Panc1 (cell line): ENCODE measurements at regions not wholly inside any gene's neighbourhood (a gene's known extent, or its start where the extent isn't known, plus 50 kb on each side); places are given as distances from the start of the nearest gene placed in this dataset.

ENCODE experiments used
- POLR2AphosphoS5 ChIP-seq: IDR thresholded peaks from 2 replicates; pipeline ENCODE4 v1.6.1; 2012; ENCODE audit warnings: mild to moderate bottlenecking, low read depth, low read length, moderate library complexity
- TF ChIP-seq, protein P1 (sequence below): fragments of 450-650 bp; IDR thresholded peaks from 2 replicates; pipeline ENCODE4 v1.5.1; 2017; ENCODE audit warnings: mild to moderate bottlenecking
- TF ChIP-seq, protein P2 (sequence below), 2 experiments: IDR thresholded peaks; 2 replicates each; pipeline ENCODE4 v1.6.1; 2011 to 2012; ENCODE audit warnings: low read depth in 2 of 2, control low read depth in 1 of 2, low read length in 1 of 2, mild to moderate bottlenecking in 1 of 2, moderate library complexity in 1 of 2; ENCODE audit not compliant: insufficient read depth in 1 of 2

DNA sequence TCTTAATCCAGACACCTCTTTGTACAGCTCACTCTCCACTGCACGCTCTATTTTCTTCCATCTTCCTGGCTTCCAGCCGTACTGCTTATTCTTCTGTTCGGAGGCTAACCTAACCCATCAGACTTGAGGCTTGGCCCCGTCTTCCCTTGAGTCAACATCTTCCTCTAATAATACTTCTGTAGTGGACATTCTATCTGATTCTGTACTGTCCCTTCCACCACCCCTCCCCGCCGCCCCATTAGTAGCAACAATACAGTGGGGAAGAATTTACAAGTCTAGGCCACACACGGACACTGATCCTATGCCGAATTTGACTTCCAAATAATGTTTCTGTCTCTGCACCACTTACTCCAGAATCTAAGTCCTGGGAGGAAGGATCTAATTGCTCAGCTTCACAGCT, 86.0 kb upstream of the TNRC6A start:
- TF ChIP-seq, protein P1, sequence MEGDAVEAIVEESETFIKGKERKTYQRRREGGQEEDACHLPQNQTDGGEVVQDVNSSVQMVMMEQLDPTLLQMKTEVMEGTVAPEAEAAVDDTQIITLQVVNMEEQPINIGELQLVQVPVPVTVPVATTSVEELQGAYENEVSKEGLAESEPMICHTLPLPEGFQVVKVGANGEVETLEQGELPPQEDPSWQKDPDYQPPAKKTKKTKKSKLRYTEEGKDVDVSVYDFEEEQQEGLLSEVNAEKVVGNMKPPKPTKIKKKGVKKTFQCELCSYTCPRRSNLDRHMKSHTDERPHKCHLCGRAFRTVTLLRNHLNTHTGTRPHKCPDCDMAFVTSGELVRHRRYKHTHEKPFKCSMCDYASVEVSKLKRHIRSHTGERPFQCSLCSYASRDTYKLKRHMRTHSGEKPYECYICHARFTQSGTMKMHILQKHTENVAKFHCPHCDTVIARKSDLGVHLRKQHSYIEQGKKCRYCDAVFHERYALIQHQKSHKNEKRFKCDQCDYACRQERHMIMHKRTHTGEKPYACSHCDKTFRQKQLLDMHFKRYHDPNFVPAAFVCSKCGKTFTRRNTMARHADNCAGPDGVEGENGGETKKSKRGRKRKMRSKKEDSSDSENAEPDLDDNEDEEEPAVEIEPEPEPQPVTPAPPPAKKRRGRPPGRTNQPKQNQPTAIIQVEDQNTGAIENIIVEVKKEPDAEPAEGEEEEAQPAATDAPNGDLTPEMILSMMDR = no peak
- TF ChIP-seq, protein P2, sequence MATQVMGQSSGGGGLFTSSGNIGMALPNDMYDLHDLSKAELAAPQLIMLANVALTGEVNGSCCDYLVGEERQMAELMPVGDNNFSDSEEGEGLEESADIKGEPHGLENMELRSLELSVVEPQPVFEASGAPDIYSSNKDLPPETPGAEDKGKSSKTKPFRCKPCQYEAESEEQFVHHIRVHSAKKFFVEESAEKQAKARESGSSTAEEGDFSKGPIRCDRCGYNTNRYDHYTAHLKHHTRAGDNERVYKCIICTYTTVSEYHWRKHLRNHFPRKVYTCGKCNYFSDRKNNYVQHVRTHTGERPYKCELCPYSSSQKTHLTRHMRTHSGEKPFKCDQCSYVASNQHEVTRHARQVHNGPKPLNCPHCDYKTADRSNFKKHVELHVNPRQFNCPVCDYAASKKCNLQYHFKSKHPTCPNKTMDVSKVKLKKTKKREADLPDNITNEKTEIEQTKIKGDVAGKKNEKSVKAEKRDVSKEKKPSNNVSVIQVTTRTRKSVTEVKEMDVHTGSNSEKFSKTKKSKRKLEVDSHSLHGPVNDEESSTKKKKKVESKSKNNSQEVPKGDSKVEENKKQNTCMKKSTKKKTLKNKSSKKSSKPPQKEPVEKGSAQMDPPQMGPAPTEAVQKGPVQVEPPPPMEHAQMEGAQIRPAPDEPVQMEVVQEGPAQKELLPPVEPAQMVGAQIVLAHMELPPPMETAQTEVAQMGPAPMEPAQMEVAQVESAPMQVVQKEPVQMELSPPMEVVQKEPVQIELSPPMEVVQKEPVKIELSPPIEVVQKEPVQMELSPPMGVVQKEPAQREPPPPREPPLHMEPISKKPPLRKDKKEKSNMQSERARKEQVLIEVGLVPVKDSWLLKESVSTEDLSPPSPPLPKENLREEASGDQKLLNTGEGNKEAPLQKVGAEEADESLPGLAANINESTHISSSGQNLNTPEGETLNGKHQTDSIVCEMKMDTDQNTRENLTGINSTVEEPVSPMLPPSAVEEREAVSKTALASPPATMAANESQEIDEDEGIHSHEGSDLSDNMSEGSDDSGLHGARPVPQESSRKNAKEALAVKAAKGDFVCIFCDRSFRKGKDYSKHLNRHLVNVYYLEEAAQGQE (IDR thresholded peaks at IDR 0.05; ENCODE audit: insufficient read depth in 1 of 2, low read depth in 2 of 2, low read length in 1 of 2) = no peak
- no peak for TF ChIP-seq POLR2AphosphoS5
